Liver (tissue), 3 donors: ENCODE measurements at regions not wholly inside any gene's neighbourhood (a gene's known extent, or its start where the extent isn't known, plus 50 kb on each side); places are given as distances from the start of the nearest gene placed in this dataset.

ENCODE experiments used
- CTCF ChIP-seq: fragments of 150-350 bp; IDR thresholded peaks from 2 replicates; pipeline ENCODE4 v1.5.1; 2017; ENCODE audit warnings: improper control_type of control experiment, low read depth, low read length; ENCODE audit not compliant: missing input control
- EGR1 ChIP-seq, 2 donors: IDR thresholded peaks; 2 replicates each; pipeline ENCODE4 v1.6.1; 2016 to 2018; ENCODE audit warnings: antibody characterized with exemption in 2 of 2, low read depth in 2 of 2
- MAX ChIP-seq: IDR thresholded peaks from 2 replicates; pipeline ENCODE4 v1.6.1; 2016; ENCODE audit warnings: antibody characterized with exemption
- donor health status: healthy.
- donor health status: healthy.

GRCh38 chr5:72588640-72589039 lies 81.4 kb upstream of the ZNF366 start:
- TF ChIP-seq MAX (no peak), CTCF (no peak), EGR1 (IDR thresholded peaks at IDR 0.05; ENCODE audit: low read depth in 2 of 2) (no peak)
